GM23338 (cell line): ENCODE measurements at regions not wholly inside any gene's neighbourhood (a gene's known extent, or its start where the extent isn't known, plus 50 kb on each side); places are given as distances from the start of the nearest gene placed in this dataset.

Experiments
- ATAC-seq: fragments of 200-7000 bp; cut with Tn5 transposase; 3 replicates; pipeline ENCODE4 v1.9.1; 2020
- DNase-seq: peaks from one replicate; pipeline ENCODE4 v3.0.0-alpha.2; 2015; ENCODE audit warnings: low spot score
- H2AFZ ChIP-seq: fragments of 200-600 bp; sonication (generic); 2 replicates; pipeline ENCODE4 v1.8.0; 2016; ENCODE audit warnings: antibody characterized with exemption, mild to moderate bottlenecking, moderate library complexity
- H3F3A ChIP-seq: fragments of 200-600 bp; sonication (generic); replicated peaks from 2 replicates; pipeline ENCODE4 v1.8.0; 2017; ENCODE audit warnings: antibody characterized with exemption, mixed run types, low read depth
- H3K27ac ChIP-seq: fragments of 200-600 bp; sonication (generic); 2 replicates; pipeline ENCODE4 v1.6.1; 2016; ENCODE audit warnings: low read depth
- H3K27me3 ChIP-seq: fragments of 200-600 bp; sonication (generic); 2 replicates; pipeline ENCODE4 v1.8.0; 2016; ENCODE audit warnings: mild to moderate bottlenecking, mixed run types, moderate library complexity; ENCODE audit not compliant: insufficient read depth
- H3K36me3 ChIP-seq: fragments of 200-600 bp; sonication (generic); 2 replicates; pipeline ENCODE4 v1.8.0; 2016; ENCODE audit warnings: mild to moderate bottlenecking; ENCODE audit not compliant: insufficient read depth
- H3K4me1 ChIP-seq: fragments of 200-600 bp; sonication (generic); 2 replicates; pipeline ENCODE4 v1.8.0; 2016; ENCODE audit warnings: mild to moderate bottlenecking, moderate library complexity; ENCODE audit not compliant: insufficient read depth
- H3K4me2 ChIP-seq: fragments of 200-600 bp; sonication (generic); 2 replicates; pipeline ENCODE4 v1.7.1; 2017; ENCODE audit warnings: mixed run types
- H3K4me3 ChIP-seq: fragments of 200-600 bp; sonication (generic); 2 replicates; pipeline ENCODE4 v1.6.1; 2016; ENCODE audit warnings: mixed run types
- H3K79me2 ChIP-seq: fragments of 200-600 bp; sonication (generic); replicated peaks from 2 replicates; pipeline ENCODE4 v1.8.0; 2017; ENCODE audit warnings: mild to moderate bottlenecking; ENCODE audit not compliant: insufficient read depth
- H3K9me2 ChIP-seq: fragments of 200-600 bp; sonication (generic); 2 replicates; pipeline ENCODE4 v1.8.0; 2017; ENCODE audit not compliant: insufficient read depth
- H4K20me1 ChIP-seq: fragments of 200-600 bp; sonication (generic); replicated peaks from 2 replicates; pipeline ENCODE4 v1.8.0; 2017; ENCODE audit warnings: mild to moderate bottlenecking; ENCODE audit not compliant: insufficient read depth
- H3K27ac Mint-ChIP-seq: 2 replicates; pipeline ENCODE4 v1.8.0; 2020; ENCODE audit warnings: inconsistent platforms, mild to moderate bottlenecking, moderate library complexity, mixed read lengths
- H3K27me3 Mint-ChIP-seq: 3 replicates; pipeline ENCODE4 v1.8.0; 2022; ENCODE audit warnings: low read depth, mild to moderate bottlenecking, moderate library complexity, mixed read lengths, inconsistent platforms; ENCODE audit not compliant: insufficient read depth, poor library complexity
- H3K36me3 Mint-ChIP-seq: 3 replicates; pipeline ENCODE4 v1.8.0; 2021; ENCODE audit warnings: low read depth, mild to moderate bottlenecking, inconsistent platforms, moderate library complexity, mixed read lengths
- H3K4me1 Mint-ChIP-seq: 3 replicates; pipeline ENCODE4 v1.8.0; 2020; ENCODE audit warnings: mild to moderate bottlenecking, inconsistent platforms, mixed read lengths
- H3K4me3 Mint-ChIP-seq: 3 replicates; pipeline ENCODE4 v1.8.0; 2021; ENCODE audit warnings: moderate library complexity, mild to moderate bottlenecking, inconsistent platforms, mixed read lengths
- H3K9me3 Mint-ChIP-seq: 3 replicates; pipeline ENCODE4 v1.8.0; 2020; ENCODE audit warnings: moderate library complexity, mild to moderate bottlenecking, inconsistent platforms, mixed read lengths
- CREB1 ChIP-seq: fragments of 250-450 bp; sonication (Bioruptor Pico); IDR thresholded peaks from 2 replicates; pipeline ENCODE4 v1.5.0; 2020; ENCODE audit warnings: low read depth, mild to moderate bottlenecking, moderate library complexity
- EZH2 ChIP-seq: fragments of 200-600 bp; sonication (generic); IDR thresholded peaks from one replicate; pipeline ENCODE4 v1.8.0; 2017; ENCODE audit warnings: antibody characterized with exemption, mild to moderate bottlenecking, low read depth; ENCODE audit not compliant: unreplicated experiment
- EZH2phosphoT487 ChIP-seq: fragments of 200-600 bp; sonication (generic); IDR thresholded peaks from one replicate; pipeline ENCODE4 v1.8.1; 2018; ENCODE audit warnings: antibody characterized with exemption; ENCODE audit not compliant: unreplicated experiment
- JUNB ChIP-seq: IDR thresholded peaks from one replicate; pipeline ENCODE4 v1.6.1; 2016; ENCODE audit warnings: antibody characterized with exemption; ENCODE audit not compliant: unreplicated experiment
- NANOG ChIP-seq: IDR thresholded peaks from 2 replicates; pipeline ENCODE4 v1.6.1; 2016; ENCODE audit warnings: antibody characterized with exemption, borderline replicate concordance
- POLR2AphosphoS5 ChIP-seq: IDR thresholded peaks from 2 replicates; pipeline ENCODE4 v1.6.1; 2016; ENCODE audit warnings: antibody characterized with exemption, low read depth
- STAT1 ChIP-seq: IDR thresholded peaks from one replicate; pipeline ENCODE4 v1.6.1; 2016; ENCODE audit warnings: antibody characterized with exemption; ENCODE audit not compliant: unreplicated experiment
- ZNF114 ChIP-seq: fragments of 250-450 bp; sonication (Bioruptor Pico); IDR thresholded peaks from 2 replicates; pipeline ENCODE4 v1.5.0; 2020; ENCODE audit warnings: mild to moderate bottlenecking, moderate library complexity
- ZNF331 ChIP-seq: fragments of 250-450 bp; sonication (Bioruptor Pico); IDR thresholded peaks from 2 replicates; pipeline ENCODE4 v1.5.0; 2020; ENCODE audit warnings: low read depth, mild to moderate bottlenecking, moderate library complexity
- TF ChIP-seq, protein P1 (sequence below): IDR thresholded peaks from 2 replicates; pipeline ENCODE4 v1.6.1; 2016; ENCODE audit warnings: antibody characterized with exemption
- TF ChIP-seq, protein P2 (sequence below), 2 experiments: fragments of 200-600 bp in 1 of 2; sonication (generic) in 1 of 2; conservative IDR thresholded peaks; 2 replicates each; pipeline versions ENCODE4 v1.5.1 to v1.6.1; 2016 to 2017; ENCODE audit warnings: antibody characterized with exemption in 2 of 2, low read depth in 2 of 2, mild to moderate bottlenecking in 2 of 2, moderate library complexity in 1 of 2
- TF ChIP-seq, protein P3 (sequence below): fragments of 250-450 bp; sonication (Bioruptor Pico); IDR thresholded peaks from 2 replicates; pipeline ENCODE4 v1.5.0; 2020; ENCODE audit warnings: mild to moderate bottlenecking, moderate library complexity
- TF ChIP-seq, protein P4 (sequence below): IDR thresholded peaks from one replicate; pipeline ENCODE4 v1.6.1; 2018; ENCODE audit warnings: antibody characterized with exemption; ENCODE audit not compliant: unreplicated experiment

DNA sequence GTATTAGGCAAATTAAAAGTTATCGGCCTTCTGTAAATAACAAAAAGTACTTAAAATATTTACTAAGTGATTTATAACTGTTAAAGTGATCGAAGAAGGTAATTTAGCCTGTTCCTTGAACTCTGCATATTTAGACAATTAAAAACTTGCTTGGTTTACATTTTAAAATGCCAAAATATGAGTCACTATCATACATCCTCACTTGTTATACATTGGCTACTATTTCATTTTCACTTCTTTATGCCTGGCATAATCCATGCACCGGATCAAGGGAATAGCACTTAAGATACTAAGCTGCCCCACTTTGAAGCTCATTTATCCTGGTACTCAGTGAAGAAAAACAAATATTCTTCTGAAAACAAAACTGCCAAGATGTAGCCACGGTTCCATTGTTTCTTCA lies 344.6 kb downstream of the UBE3D start:
- no peak for DNase-seq
- Mint-ChIP-seq H3K36me3 (peaks cover 10% of the 10 kb centered on the region; the same call in 2 of the 3 replicates), H3K27ac (no peak overlapping the region)

More for the DNA sequence above, 344.6 kb downstream of the UBE3D start:
- Histone ChIP-seq H3K79me2 (no peaks in the 10 kb centered on the region), H3K27me3 (no peaks in the 10 kb centered on the region), H3K36me3 (no peaks in the 10 kb centered on the region), H3K27ac (no peak overlapping the region), H3K4me2 (no peak overlapping the region), H3K4me3 (no peak overlapping the region), H2AFZ (no peak overlapping the region), H3K4me1 (no peaks in the 10 kb centered on the region), H4K20me1 (no peaks in the 10 kb centered on the region), H3F3A (no peaks in the 10 kb centered on the region), H3K9me2 (no peaks in the 10 kb centered on the region)
- no peaks in the 10 kb centered on the region for H3K4me1 Mint-ChIP-seq
- ATAC-seq = no peak
- TF ChIP-seq STAT1 (no peak), ZNF114 (CRISPR knock-in tag) (no peak), EZH2phosphoT487 (no peak), POLR2AphosphoS5 (no peak), JUNB (no peak), EZH2 (no peak), NANOG (no peak), ZNF331 (CRISPR knock-in tag) (no peak), CREB1 (CRISPR knock-in tag) (no peak)
- TF ChIP-seq, protein P1, sequence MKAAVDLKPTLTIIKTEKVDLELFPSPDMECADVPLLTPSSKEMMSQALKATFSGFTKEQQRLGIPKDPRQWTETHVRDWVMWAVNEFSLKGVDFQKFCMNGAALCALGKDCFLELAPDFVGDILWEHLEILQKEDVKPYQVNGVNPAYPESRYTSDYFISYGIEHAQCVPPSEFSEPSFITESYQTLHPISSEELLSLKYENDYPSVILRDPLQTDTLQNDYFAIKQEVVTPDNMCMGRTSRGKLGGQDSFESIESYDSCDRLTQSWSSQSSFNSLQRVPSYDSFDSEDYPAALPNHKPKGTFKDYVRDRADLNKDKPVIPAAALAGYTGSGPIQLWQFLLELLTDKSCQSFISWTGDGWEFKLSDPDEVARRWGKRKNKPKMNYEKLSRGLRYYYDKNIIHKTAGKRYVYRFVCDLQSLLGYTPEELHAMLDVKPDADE = no peak
- TF ChIP-seq, protein P2, sequence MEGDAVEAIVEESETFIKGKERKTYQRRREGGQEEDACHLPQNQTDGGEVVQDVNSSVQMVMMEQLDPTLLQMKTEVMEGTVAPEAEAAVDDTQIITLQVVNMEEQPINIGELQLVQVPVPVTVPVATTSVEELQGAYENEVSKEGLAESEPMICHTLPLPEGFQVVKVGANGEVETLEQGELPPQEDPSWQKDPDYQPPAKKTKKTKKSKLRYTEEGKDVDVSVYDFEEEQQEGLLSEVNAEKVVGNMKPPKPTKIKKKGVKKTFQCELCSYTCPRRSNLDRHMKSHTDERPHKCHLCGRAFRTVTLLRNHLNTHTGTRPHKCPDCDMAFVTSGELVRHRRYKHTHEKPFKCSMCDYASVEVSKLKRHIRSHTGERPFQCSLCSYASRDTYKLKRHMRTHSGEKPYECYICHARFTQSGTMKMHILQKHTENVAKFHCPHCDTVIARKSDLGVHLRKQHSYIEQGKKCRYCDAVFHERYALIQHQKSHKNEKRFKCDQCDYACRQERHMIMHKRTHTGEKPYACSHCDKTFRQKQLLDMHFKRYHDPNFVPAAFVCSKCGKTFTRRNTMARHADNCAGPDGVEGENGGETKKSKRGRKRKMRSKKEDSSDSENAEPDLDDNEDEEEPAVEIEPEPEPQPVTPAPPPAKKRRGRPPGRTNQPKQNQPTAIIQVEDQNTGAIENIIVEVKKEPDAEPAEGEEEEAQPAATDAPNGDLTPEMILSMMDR (conservative IDR thresholded peaks at IDR 0.05; ENCODE audit: low read depth in 2 of 2) = no peak
- TF ChIP-seq, protein P3, sequence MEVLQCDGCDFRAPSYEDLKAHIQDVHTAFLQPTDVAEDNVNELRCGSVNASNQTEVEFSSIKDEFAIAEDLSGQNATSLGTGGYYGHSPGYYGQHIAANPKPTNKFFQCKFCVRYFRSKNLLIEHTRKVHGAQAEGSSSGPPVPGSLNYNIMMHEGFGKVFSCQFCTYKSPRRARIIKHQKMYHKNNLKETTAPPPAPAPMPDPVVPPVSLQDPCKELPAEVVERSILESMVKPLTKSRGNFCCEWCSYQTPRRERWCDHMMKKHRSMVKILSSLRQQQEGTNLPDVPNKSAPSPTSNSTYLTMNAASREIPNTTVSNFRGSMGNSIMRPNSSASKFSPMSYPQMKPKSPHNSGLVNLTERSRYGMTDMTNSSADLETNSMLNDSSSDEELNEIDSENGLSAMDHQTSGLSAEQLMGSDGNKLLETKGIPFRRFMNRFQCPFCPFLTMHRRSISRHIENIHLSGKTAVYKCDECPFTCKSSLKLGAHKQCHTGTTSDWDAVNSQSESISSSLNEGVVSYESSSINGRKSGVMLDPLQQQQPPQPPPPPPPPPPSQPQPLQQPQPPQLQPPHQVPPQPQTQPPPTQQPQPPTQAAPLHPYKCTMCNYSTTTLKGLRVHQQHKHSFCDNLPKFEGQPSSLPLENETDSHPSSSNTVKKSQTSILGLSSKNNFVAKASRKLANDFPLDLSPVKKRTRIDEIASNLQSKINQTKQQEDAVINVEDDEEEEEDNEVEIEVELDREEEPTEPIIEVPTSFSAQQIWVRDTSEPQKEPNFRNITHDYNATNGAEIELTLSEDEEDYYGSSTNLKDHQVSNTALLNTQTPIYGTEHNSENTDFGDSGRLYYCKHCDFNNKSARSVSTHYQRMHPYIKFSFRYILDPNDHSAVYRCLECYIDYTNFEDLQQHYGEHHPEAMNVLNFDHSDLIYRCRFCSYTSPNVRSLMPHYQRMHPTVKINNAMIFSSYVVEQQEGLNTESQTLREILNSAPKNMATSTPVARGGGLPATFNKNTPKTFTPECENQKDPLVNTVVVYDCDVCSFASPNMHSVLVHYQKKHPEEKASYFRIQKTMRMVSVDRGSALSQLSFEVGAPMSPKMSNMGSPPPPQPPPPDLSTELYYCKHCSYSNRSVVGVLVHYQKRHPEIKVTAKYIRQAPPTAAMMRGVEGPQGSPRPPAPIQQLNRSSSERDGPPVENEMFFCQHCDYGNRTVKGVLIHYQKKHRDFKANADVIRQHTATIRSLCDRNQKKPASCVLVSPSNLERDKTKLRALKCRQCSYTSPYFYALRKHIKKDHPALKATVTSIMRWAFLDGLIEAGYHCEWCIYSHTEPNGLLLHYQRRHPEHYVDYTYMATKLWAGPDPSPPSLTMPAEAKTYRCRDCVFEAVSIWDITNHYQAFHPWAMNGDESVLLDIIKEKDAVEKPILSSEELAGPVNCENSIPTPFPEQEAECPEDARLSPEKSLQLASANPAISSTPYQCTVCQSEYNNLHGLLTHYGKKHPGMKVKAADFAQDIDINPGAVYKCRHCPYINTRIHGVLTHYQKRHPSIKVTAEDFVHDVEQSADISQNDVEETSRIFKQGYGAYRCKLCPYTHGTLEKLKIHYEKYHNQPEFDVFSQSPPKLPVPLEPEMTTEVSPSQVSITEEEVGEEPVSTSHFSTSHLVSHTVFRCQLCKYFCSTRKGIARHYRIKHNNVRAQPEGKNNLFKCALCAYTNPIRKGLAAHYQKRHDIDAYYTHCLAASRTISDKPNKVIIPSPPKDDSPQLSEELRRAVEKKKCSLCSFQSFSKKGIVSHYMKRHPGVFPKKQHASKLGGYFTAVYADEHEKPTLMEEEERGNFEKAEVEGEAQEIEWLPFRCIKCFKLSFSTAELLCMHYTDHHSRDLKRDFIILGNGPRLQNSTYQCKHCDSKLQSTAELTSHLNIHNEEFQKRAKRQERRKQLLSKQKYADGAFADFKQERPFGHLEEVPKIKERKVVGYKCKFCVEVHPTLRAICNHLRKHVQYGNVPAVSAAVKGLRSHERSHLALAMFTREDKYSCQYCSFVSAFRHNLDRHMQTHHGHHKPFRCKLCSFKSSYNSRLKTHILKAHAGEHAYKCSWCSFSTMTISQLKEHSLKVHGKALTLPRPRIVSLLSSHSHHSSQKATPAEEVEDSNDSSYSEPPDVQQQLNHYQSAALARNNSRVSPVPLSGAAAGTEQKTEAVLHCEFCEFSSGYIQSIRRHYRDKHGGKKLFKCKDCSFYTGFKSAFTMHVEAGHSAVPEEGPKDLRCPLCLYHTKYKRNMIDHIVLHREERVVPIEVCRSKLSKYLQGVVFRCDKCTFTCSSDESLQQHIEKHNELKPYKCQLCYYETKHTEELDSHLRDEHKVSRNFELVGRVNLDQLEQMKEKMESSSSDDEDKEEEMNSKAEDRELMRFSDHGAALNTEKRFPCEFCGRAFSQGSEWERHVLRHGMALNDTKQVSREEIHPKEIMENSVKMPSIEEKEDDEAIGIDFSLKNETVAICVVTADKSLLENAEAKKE = no peak
- TF ChIP-seq, protein P4, sequence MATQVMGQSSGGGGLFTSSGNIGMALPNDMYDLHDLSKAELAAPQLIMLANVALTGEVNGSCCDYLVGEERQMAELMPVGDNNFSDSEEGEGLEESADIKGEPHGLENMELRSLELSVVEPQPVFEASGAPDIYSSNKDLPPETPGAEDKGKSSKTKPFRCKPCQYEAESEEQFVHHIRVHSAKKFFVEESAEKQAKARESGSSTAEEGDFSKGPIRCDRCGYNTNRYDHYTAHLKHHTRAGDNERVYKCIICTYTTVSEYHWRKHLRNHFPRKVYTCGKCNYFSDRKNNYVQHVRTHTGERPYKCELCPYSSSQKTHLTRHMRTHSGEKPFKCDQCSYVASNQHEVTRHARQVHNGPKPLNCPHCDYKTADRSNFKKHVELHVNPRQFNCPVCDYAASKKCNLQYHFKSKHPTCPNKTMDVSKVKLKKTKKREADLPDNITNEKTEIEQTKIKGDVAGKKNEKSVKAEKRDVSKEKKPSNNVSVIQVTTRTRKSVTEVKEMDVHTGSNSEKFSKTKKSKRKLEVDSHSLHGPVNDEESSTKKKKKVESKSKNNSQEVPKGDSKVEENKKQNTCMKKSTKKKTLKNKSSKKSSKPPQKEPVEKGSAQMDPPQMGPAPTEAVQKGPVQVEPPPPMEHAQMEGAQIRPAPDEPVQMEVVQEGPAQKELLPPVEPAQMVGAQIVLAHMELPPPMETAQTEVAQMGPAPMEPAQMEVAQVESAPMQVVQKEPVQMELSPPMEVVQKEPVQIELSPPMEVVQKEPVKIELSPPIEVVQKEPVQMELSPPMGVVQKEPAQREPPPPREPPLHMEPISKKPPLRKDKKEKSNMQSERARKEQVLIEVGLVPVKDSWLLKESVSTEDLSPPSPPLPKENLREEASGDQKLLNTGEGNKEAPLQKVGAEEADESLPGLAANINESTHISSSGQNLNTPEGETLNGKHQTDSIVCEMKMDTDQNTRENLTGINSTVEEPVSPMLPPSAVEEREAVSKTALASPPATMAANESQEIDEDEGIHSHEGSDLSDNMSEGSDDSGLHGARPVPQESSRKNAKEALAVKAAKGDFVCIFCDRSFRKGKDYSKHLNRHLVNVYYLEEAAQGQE = no peak
- H3K4me3 Mint-ChIP-seq = no peak overlapping the region
- peaks cover 30% of the 10 kb centered on the region for H3K9me3 Mint-ChIP-seq
- no peaks in the 10 kb centered on the region for H3K27me3 Mint-ChIP-seq
